GM18951 (cell line): ENCODE measurements at regions not wholly inside any gene's neighbourhood (a gene's known extent, or its start where the extent isn't known, plus 50 kb on each side); places are given as distances from the start of the nearest gene placed in this dataset.
"Not testable (repeated sequence)": the region's sequence is repeated elsewhere in the genome, so short reads cannot be mapped to it uniquely, and the experiment has no call there.

Experiments used
- POLR2A ChIP-seq: IDR thresholded peaks from 4 replicates; pipeline ENCODE4 v1.6.1; 2011; ENCODE audit warnings: mild to moderate bottlenecking; ENCODE audit not compliant: insufficient read length, insufficient read depth; ENCODE audit errors: extremely low read depth
- in situ Hi-C: fragments of 300-500 bp; cut with MboI; formaldehyde crosslinking; loops from one replicate; pipeline ENCODE4 v1.12.0; 2022; ENCODE audit warnings: low sequenced_read_pairs, mixed read lengths, inconsistent platforms; ENCODE audit not compliant: unreplicated experiment

DNA sequence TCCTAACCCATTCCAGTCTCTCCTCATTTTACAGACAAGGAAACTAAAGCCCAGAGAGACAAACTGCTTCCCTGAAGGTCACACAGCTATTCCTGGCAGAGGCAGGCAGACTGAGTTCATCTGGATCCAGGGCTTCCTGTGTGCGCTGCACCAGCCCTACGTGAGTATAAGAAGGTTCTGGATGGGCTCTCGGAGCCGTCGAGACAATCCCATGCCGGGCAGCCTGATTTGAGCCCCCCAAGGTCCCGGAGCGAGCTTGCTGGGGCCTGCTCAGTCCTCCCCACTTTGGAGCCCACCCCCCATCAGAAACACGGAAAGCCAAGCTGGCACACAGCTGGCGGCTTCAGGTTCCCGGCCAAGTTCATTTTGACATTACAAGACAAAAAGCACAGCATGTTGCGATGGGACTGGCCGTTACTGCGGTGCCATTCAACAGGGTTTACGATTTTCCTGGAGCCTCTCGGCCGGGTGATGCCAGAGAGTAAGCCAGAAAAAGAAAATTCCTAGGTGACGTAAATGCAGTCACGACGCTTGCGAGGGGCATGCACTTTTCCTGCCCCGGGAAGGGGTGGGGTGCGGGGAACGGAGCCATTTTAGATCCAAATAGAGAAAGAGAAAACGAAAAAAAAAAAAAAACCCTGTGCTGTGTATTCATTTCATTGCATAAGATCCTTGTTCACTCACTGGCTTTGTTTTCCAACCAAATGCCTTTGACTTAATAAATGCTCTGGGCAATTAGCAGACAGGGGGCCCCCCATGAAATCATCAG, 167.1 kb upstream of the FOXF1 start:
- in situ Hi-C loops: loop anchor here (25.0 kb wide), 1 partner anchor 169 kb away; the partner anchor contains the start of gene FOXF1
- TF ChIP-seq POLR2A: no peak

- in situ Hi-C loops: loop anchor here (25.0 kb wide), 1 partner anchor 168 kb away; the partner anchor contains the start of gene FOXF1
Measured at GRCh38 chr16:86343796-86344585, 166.3 kb upstream of the FOXF1 start.

DNA sequence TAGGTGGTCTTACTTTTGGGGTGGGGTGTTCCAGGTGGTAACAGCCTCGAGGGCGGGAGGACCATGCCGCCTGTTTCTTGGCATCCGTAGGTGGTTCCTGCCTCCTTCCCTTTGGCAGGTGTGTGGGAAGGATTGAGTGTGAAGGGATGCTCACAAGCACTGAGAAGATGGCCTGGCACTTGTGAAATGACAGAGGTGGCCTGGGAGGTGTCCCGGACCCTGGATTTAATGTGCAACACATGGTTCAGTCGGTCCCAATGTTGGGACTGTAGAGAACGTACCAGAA, 165.8 kb upstream of the FOXF1 start:
- in situ Hi-C loops: loop anchor here (25.0 kb wide), 1 partner anchor 168 kb away; the partner anchor contains the start of gene FOXF1
- no peak for TF ChIP-seq POLR2A

More at GRCh38 chr16:86343796-86344585, 166.3 kb upstream of the FOXF1 start:
- no peak for TF ChIP-seq POLR2A

DNA sequence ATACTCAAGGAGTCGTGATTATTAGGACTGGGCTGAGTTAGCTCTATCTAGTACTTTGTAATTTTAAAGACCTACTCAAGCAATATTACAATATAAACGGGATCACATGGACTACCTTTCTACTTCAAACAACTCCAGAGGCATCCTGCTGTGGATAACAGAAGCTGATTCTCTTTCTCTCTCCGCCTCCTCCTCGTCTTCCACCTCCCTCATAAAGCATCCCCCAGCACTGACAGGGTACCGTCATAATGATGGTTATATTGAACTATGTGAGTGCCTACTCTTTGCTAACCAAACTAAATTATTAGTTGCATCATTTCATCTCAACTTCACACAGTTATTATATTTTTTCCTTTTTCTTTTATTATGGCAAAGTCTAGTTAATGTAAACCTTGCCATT, 165.4 kb upstream of the FOXF1 start:
- TF ChIP-seq POLR2A: no peak
- in situ Hi-C loops: loop anchor here (25.0 kb wide), 1 partner anchor 167 kb away; the partner anchor contains the start of gene FOXF1

GRCh38 chr16:86345516-86345915, 164.8 kb upstream of the FOXF1 start:
- TF ChIP-seq POLR2A: no peak
- in situ Hi-C loops: loop anchor here (25.0 kb wide), 1 partner anchor 167 kb away; the partner anchor contains the start of gene FOXF1

DNA sequence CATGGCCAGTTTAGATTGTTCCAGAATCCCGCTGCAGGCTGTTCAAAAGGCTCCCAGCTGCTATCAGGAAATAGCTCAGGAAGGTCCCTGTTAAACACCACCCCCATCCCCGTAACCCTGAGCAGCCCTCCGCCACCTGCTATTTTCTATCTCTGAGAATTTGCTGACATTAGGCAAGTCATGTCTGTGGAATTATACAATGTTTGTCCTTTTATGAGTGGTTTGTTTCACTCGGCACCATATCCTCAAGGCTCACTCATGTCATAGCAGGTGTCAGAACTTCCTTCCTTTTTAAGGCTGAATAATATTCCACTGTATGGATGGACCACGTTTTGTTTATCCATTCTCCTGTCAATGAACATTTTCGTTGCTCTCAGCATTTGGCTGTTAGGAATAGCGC, 164.3 kb upstream of the FOXF1 start:
- TF ChIP-seq POLR2A: no peak
- in situ Hi-C loops: loop anchor here (25.0 kb wide), 1 partner anchor 166 kb away; the partner anchor contains the start of gene FOXF1

- in situ Hi-C loops: loop anchor here (25.0 kb wide), 1 partner anchor 165 kb away; the partner anchor contains the start of gene FOXF1
- TF ChIP-seq POLR2A: no peak
Measured at GRCh38 chr16:86347090-86347489, 163.2 kb upstream of the FOXF1 start.

DNA sequence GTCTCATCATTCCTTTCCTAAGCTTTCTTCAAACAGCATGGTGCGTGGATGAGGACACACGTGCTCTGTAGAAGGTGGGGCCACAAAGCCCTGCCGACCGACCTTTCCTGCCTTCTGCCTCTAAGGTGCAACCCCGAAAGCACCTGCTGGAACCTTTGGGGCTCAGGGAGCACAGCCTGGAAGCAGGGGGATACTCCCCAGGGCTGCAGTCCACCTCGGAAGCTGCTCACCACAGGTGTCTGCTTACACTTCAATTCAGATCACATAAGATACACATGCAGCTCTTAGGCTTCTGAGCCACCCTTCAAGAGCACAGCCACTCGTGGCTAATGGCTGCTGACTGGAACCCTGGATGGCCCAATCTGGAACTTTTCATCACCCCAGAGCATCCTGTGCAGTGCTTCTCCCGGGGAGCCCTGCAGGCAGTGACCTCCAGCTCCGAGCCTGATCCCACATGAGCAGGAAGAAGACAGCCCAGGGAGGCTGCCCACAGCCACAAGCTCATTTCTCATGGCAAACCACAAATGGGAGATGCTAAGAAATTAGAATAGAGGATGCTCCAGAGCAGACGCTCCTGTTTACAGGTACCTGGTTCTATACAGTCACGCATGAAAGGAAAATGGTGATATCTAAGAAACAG, 162.3 kb upstream of the FOXF1 start:
- in situ Hi-C loops: loop anchor here (25.0 kb wide), 1 partner anchor 164 kb away; the partner anchor contains the start of gene FOXF1
- TF ChIP-seq POLR2A: no peak

GRCh38 chr16:86349338-86349900, 160.9 kb upstream of the FOXF1 start:
- no peak for TF ChIP-seq POLR2A

DNA sequence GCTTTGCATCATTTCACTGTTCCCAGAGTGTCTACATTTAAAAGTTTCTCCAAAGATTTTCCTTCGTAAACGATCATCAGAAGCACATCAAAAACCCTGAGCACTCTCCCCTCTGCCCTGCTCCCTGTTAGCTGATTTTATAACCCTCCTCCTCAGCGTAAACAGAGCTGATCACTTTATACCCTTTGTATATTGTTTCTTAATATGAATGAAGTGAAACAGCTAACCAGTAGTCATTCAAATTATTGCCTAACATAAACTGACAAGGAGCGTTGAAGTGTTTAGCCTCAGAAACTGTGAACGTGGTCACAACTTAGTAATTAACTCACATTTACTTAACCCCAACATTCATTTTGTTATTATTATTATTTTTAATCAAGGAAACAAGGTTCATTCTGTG, 160.0 kb upstream of the FOXF1 start:
- in situ Hi-C loops: no loop called here
- no peak for TF ChIP-seq POLR2A

More at GRCh38 chr16:86349338-86349900, 160.9 kb upstream of the FOXF1 start:
- in situ Hi-C loops: loop anchor here (25.0 kb wide), 1 partner anchor 163 kb away; the partner anchor contains the start of gene FOXF1

- in situ Hi-C loops: no loop called here
- TF ChIP-seq POLR2A: no peak
Measured at GRCh38 chr16:86351041-86351784, 159.1 kb upstream of the FOXF1 start.

DNA sequence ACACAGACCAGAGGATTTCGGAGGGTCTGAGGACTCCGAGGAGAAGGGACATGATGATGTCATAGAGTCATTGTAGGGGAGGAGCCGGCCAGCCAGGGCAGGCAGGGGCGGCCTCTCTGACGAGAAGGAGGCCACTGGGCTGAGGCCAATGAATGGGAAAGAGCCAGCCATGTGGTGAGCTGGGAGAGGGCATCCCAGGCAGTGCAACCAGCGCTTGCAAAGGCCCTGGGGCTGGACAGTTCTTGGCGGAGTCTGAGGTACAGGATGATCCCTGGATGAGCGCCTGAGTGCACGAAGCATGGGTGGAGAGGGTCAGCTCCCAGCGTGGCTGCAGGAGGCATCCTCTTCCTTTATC, 158.6 kb upstream of the FOXF1 start:
- in situ Hi-C loops: not testable (repeated sequence)
